H1 (cell line): ENCODE measurements at regions not wholly inside any gene's neighbourhood (a gene's known extent, or its start where the extent isn't known, plus 50 kb on each side); places are given as distances from the start of the nearest gene placed in this dataset.

Experiments
- SP2 ChIP-seq: IDR thresholded peaks from 2 replicates; pipeline ENCODE4 v1.6.1; 2012; ENCODE audit warnings: mild to moderate bottlenecking, low read length, inconsistent platforms

GRCh38 chr12:3964439-3964838, 91.2 kb upstream of the PARP11 start (continued):
- TF ChIP-seq SP2 = no peak
